Lower leg skin (tissue), 4 donors: ENCODE measurements at regions not wholly inside any gene's neighbourhood (a gene's known extent, or its start where the extent isn't known, plus 50 kb on each side); places are given as distances from the start of the nearest gene placed in this dataset.

Source experiments
- DNase-seq, 2 donors: peaks; one replicate each; pipeline ENCODE4 v3.0.0-alpha.2; 2019; ENCODE audit warnings: low spot score in 2 of 2
- H3K4me3 ChIP-seq: fragments of 200-600 bp; sonication (generic); 2 replicates; pipeline ENCODE4 v1.5.1; 2017; ENCODE audit warnings: mild to moderate bottlenecking, low read depth; ENCODE audit not compliant: poor library complexity, severe bottlenecking
- CTCF ChIP-seq, 3 donors: fragments of 450-650 bp; IDR thresholded peaks; one replicate each; pipeline ENCODE4 v1.5.1; 2016; ENCODE audit warnings: antibody characterized with exemption in 3 of 3, mild to moderate bottlenecking in 3 of 3, moderate library complexity in 2 of 3
- POLR2A ChIP-seq, 2 donors: fragments of 450-650 bp; IDR thresholded peaks; one replicate each; pipeline ENCODE4 v1.6.1; 2016 to 2017; ENCODE audit warnings: antibody characterized with exemption in 2 of 2, mild to moderate bottlenecking in 1 of 2, moderate library complexity in 1 of 2
- WGBS, 2 donors: methylation state at CpG; one replicate each; pipeline ENCODE4 v1.1.5; 2018; 5-methylcytosine and 5-hydroxymethylcytosine counted together
- intact Hi-C: fragments of 100-400 bp; cut with DNase I; formaldehyde crosslinking; loops from one replicate; pipeline ENCODE4 v1.15.0; 2023; ENCODE audit warnings: low total_unique reads

- DNase-seq = no peak
- TF ChIP-seq POLR2A (IDR thresholded peaks at IDR 0.05) (no peak), CTCF (IDR thresholded peaks at IDR 0.05) (no peak)
- H3K4me3 ChIP-seq = no peak overlapping the region
- WGBS, 2 donors = 75 to 91% methylated on average over 6 of the region's 6 CpGs
- intact Hi-C loops = no loop called here
Measured at GRCh38 chr22:48829908-48830307, 997.8 kb downstream of the BRD1 start.

- intact Hi-C loops = no loop called here
- TF ChIP-seq CTCF (IDR thresholded peaks at IDR 0.05) (no peak), POLR2A (IDR thresholded peaks at IDR 0.05) (no peak)
- no peak for DNase-seq
- 83 to 93% methylated on average over 4 to 5 of the region's 5 CpGs for WGBS, 2 donors
- H3K4me3 ChIP-seq = no peak overlapping the region
Measured at GRCh38 chr22:48828688-48829087, 999.0 kb downstream of the BRD1 start.

GRCh38 chr22:48827904-48828555 lies 999.6 kb downstream of the BRD1 start:
- H3K4me3 ChIP-seq = no peak overlapping the region
- intact Hi-C loops = no loop called here
- WGBS, 2 donors = 33 to 46% methylated on average over 18 of the region's 18 CpGs
- peak in 1 of 2 donors; percentile 74 for DNase-seq
- TF ChIP-seq POLR2A (IDR thresholded peaks at IDR 0.05) (no peak), CTCF (IDR thresholded peaks at IDR 0.05) (no peak)

- peak in 1 of 2 donors; percentile 75 for DNase-seq
- no peak overlapping the region for H3K4me3 ChIP-seq
- intact Hi-C loops = no loop called here
- WGBS, 2 donors = 39 to 48% methylated on average over 18 of the region's 18 CpGs
- no peak for TF ChIP-seq CTCF (IDR thresholded peaks at IDR 0.05)
Measured at GRCh38 chr22:48827268-48827846, 1000.3 kb downstream of the BRD1 start.

- DNase-seq = peak in 1 of 2 donors; percentile 25
- TF ChIP-seq CTCF (IDR thresholded peaks at IDR 0.05) (no peak), POLR2A (IDR thresholded peaks at IDR 0.05) (no peak)
- intact Hi-C loops = no loop called here
- H3K4me3 ChIP-seq = no peak overlapping the region
- WGBS, 2 donors = 40 to 87% methylated on average over 1 to 6 of the region's 9 CpGs
Measured at GRCh38 chr22:48826546-48826945, 1001.1 kb downstream of the BRD1 start.
